ENCODE measurements at regions not wholly inside any gene's neighbourhood (a gene's known extent, or its start where the extent isn't known, plus 50 kb on each side); places are given as distances from the start of the nearest gene placed in this dataset.

DNA sequence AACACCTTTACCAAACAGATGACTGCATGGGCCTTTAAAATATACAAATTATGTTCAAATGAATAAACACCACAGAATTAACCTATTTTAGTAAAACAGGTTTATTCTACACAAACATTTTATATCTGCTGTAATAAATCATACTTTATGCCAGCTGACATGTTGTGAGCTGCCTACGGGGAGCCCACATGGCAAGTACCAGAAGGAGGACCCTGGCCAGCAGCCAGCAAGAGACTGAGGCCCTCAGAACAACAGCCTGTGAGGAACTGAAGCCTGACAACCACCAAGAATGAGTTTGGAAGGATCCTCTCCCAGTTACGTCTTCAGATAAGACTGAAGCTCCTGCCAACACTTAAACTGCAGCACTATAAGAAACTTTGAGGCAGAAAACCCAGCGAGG is 377.0 kb downstream of the PDGFC start:
- no peaks in the 10 kb centered on the region for H3K36me3 ChIP-seq (ENCODE audit: insufficient read depth, low read length)
- intact Hi-C loops (cut with micrococcal nuclease): no loop called here
- POLR2A ChIA-PET (ENCODE audit: partially characterized antibody): no interaction called here
- DNase-seq: no peak
- H3K4me1 Mint-ChIP-seq: no peaks in the 10 kb centered on the region
- peak overlapping the region in 1 of 7 donors; percentile 21 for H3K27ac Mint-ChIP-seq
- H3K27me3 Mint-ChIP-seq: no peaks in the 10 kb centered on the region
- CTCF ChIA-PET (ENCODE audit: partially characterized antibody): no interaction called here
- H3K9me3 Mint-ChIP-seq: peaks cover 0 to 4% (median 0%) of the 10 kb centered on the region in 8 donors
- no peaks in the 10 kb centered on the region for H3K9me3 ChIP-seq (ENCODE audit: control insufficient read depth in 1 of 2, low read length in 2 of 2)
- no peak overlapping the region for H3K4me3 Mint-ChIP-seq
- no peak overlapping the region for H3K27ac ChIP-seq (ENCODE audit: low read depth, low read length)
- H3K4me3 ChIP-seq (ENCODE audit: low read length in 2 of 2): no peak overlapping the region
- H3K36me3 Mint-ChIP-seq: no peaks in the 10 kb centered on the region
- H3K4me1 ChIP-seq (ENCODE audit: insufficient read depth, low read length): no peaks in the 10 kb centered on the region
- H3K27me3 ChIP-seq (ENCODE audit: insufficient read depth, low read length): no peaks in the 10 kb centered on the region

DNA sequence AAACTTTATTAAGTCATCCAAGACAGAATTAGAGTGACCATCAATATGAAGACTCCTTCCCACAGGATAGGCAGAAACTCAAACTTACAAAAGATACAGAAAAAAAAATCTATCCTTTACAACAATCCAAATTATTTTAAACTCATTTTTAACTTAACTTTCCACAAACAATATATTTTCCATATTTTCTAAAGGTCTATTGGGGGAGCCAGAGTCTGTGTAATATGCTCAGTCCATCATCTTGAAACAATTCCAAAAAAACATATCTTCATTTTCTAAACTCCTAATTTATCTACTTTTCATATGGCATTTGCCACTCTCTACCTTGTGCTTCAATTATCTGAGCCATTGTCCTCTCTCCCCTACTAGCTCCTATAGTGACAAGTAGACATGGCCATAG is 378.1 kb downstream of the PDGFC start:
- H3K4me1 ChIP-seq (ENCODE audit: insufficient read depth, low read length): no peaks in the 10 kb centered on the region
- POLR2A ChIA-PET (ENCODE audit: partially characterized antibody): no interaction called here
- no peaks in the 10 kb centered on the region for H3K27me3 Mint-ChIP-seq
- no peak overlapping the region for H3K4me3 ChIP-seq (ENCODE audit: low read length in 2 of 2)
- CTCF ChIA-PET (ENCODE audit: partially characterized antibody): no interaction called here
- no peaks in the 10 kb centered on the region for H3K4me1 Mint-ChIP-seq
- H3K27ac Mint-ChIP-seq: no peak overlapping the region
- no peak overlapping the region for H3K4me3 Mint-ChIP-seq
- H3K36me3 ChIP-seq (ENCODE audit: insufficient read depth, low read length): no peaks in the 10 kb centered on the region
- H3K9me3 Mint-ChIP-seq: peaks cover 0 to 3% (median under 1%) of the 10 kb centered on the region in 8 donors
- H3K27ac ChIP-seq (ENCODE audit: low read depth, low read length): no peak overlapping the region
- no peaks in the 10 kb centered on the region for H3K27me3 ChIP-seq (ENCODE audit: insufficient read depth, low read length)
- no peak for DNase-seq
- H3K9me3 ChIP-seq (ENCODE audit: control insufficient read depth in 1 of 2, low read length in 2 of 2): no peaks in the 10 kb centered on the region
- H3K36me3 Mint-ChIP-seq: no peaks in the 10 kb centered on the region
- intact Hi-C loops (cut with micrococcal nuclease): no loop called here

DNA sequence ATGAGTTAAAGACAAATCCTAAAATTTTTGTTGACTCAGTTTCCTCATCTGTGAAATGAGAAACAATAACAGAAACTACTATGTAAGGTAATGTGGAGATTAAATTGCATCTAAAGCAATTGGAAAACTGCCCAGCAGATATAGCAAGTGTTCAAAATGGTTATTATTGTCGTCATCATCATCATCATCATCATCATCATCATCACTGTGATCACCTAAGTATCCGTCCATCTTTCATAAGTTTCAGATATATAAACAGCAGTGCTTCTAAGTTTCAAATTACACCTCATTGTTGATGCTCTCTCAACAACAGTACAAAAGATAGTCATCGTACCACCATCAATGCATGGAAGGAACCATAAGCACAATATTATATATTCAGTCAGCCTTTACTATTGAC is 379.9 kb downstream of the PDGFC start:
- no peak for DNase-seq
- H3K9me3 Mint-ChIP-seq: peaks cover 0 to 2% (median under 1%) of the 10 kb centered on the region in 8 donors
- H3K4me3 Mint-ChIP-seq: no peak overlapping the region
- CTCF ChIA-PET (ENCODE audit: partially characterized antibody): no interaction called here
- Histone ChIP-seq H3K27me3 (ENCODE audit: insufficient read depth, low read length) (no peaks in the 10 kb centered on the region), H3K27ac (ENCODE audit: low read depth, low read length) (no peak overlapping the region), H3K9me3 (ENCODE audit: control insufficient read depth in 1 of 2, low read length in 2 of 2) (no peaks in the 10 kb centered on the region), H3K4me1 (ENCODE audit: insufficient read depth, low read length) (no peaks in the 10 kb centered on the region), H3K36me3 (ENCODE audit: insufficient read depth, low read length) (no peaks in the 10 kb centered on the region), H3K4me3 (ENCODE audit: low read length in 2 of 2) (no peak overlapping the region)
- no peaks in the 10 kb centered on the region for H3K27me3 Mint-ChIP-seq
- POLR2A ChIA-PET (ENCODE audit: partially characterized antibody): no interaction called here
- no peaks in the 10 kb centered on the region for H3K4me1 Mint-ChIP-seq
- intact Hi-C loops (cut with micrococcal nuclease): no loop called here
- no peaks in the 10 kb centered on the region for H3K36me3 Mint-ChIP-seq
- no peak overlapping the region for H3K27ac Mint-ChIP-seq

DNA sequence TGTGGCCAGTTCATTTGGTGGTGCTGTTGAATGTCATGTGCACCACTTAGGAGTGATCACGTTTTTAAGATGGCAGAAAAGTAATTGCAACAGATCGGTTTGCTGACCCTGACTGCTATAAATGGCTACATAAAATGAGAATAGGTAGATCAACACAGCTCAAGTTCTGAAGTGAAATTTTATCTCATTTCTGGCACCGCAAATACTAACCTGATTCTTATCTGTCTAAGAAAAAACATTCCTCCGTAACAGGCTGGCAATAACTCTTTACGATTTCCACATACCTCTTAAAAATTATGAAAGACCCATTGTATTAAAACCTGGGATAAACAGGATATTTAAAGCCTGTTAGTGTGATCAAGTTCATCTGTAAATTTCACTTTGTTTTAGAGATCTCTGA is 387.5 kb downstream of the PDGFC start:
- no peak for DNase-seq
- ChIA-PET POLR2A (ENCODE audit: partially characterized antibody) (no interaction called here), CTCF (ENCODE audit: partially characterized antibody) (no interaction called here)
- Histone ChIP-seq H3K27me3 (ENCODE audit: insufficient read depth, low read length) (no peaks in the 10 kb centered on the region), H3K9me3 (ENCODE audit: control insufficient read depth in 1 of 2, low read length in 2 of 2) (no peaks in the 10 kb centered on the region), H3K4me1 (ENCODE audit: insufficient read depth, low read length) (no peaks in the 10 kb centered on the region), H3K36me3 (ENCODE audit: insufficient read depth, low read length) (no peaks in the 10 kb centered on the region), H3K4me3 (ENCODE audit: low read length in 2 of 2) (no peak overlapping the region), H3K27ac (ENCODE audit: low read depth, low read length) (no peak overlapping the region)
- Mint-ChIP-seq H3K36me3 (no peaks in the 10 kb centered on the region), H3K27ac (no peak overlapping the region), H3K4me3 (no peak overlapping the region), H3K4me1 (no peaks in the 10 kb centered on the region), H3K27me3 (no peaks in the 10 kb centered on the region), H3K9me3 (peaks cover 0 to 9% (median 0%) of the 10 kb centered on the region in 8 donors)
- intact Hi-C loops (cut with micrococcal nuclease): no loop called here

DNA sequence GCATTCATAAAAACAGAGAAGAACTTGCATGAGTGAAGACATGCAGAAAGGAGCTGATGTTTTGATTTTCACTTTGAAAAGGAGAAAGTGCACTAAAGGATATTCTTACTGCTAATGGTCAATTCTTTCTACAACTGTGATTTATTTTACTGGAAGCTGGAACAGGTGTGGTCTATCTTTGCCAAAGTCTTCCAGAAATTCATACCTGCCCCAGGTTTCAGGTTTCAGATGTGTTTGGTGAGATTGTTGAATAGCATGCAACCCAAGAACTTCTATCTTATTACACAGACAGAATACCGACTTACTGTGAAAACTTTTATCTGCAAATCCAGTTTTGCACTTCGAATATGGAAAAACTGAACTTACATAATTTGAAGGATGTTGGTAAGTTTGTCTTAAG is 388.3 kb downstream of the PDGFC start:
- H3K4me3 Mint-ChIP-seq: no peak overlapping the region
- H3K36me3 Mint-ChIP-seq: no peaks in the 10 kb centered on the region
- intact Hi-C loops (cut with micrococcal nuclease): no loop called here
- DNase-seq: no peak
- no peaks in the 10 kb centered on the region for H3K27me3 Mint-ChIP-seq
- H3K9me3 Mint-ChIP-seq: peaks cover 0 to 9% (median 0%) of the 10 kb centered on the region in 8 donors
- CTCF ChIA-PET (ENCODE audit: partially characterized antibody): no interaction called here
- Histone ChIP-seq H3K36me3 (ENCODE audit: insufficient read depth, low read length) (no peaks in the 10 kb centered on the region), H3K27me3 (ENCODE audit: insufficient read depth, low read length) (no peaks in the 10 kb centered on the region), H3K4me3 (ENCODE audit: low read length in 2 of 2) (no peak overlapping the region), H3K4me1 (ENCODE audit: insufficient read depth, low read length) (no peaks in the 10 kb centered on the region), H3K9me3 (ENCODE audit: control insufficient read depth in 1 of 2, low read length in 2 of 2) (no peaks in the 10 kb centered on the region), H3K27ac (ENCODE audit: low read depth, low read length) (no peak overlapping the region)
- H3K4me1 Mint-ChIP-seq: no peaks in the 10 kb centered on the region
- H3K27ac Mint-ChIP-seq: no peak overlapping the region
- POLR2A ChIA-PET (ENCODE audit: partially characterized antibody): no interaction called here

DNA sequence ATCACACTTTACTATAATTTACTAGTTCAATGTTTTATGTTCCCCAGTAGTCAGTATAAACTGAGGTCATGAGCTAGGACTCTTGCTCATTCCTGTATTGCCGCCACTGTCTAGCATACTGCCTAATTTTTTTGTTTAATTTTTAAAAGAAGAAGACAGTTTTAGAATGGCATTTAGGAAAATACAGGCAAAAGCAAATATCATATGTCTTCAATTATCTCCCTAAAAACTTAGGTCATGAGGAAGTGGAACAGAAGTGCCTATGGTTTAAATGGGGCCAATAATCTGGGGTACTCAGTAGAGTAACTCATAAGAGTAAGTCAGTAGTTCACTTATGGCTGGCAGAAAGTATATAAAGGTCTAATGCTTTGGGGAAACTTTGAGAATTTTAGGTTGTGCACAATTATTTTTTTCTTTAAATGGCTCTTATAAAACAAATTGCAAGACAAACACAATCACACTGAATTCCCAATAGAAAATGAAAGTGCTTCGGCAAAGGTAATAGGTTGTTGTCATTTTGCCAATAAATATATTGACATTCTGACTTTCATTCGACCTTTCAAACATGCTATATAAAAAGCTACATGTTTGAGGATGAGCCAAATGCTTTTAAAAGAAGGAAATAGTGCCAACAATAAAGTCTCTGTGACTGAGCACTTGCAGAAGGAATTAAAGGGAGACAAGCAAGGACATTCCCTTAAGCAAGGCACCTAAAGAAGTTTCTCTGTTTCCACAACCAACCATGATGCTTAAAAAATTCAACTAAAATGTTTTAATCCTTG is 390.1 kb downstream of the PDGFC start:
- Mint-ChIP-seq H3K27me3 (no peaks in the 10 kb centered on the region), H3K4me3 (no peak overlapping the region), H3K27ac (no peak overlapping the region), H3K9me3 (peaks cover 0 to 9% (median 0%) of the 10 kb centered on the region in 8 donors), H3K4me1 (no peaks in the 10 kb centered on the region), H3K36me3 (no peaks in the 10 kb centered on the region)
- ChIA-PET CTCF (ENCODE audit: partially characterized antibody) (no interaction called here), POLR2A (ENCODE audit: partially characterized antibody) (no interaction called here)
- Histone ChIP-seq H3K4me1 (ENCODE audit: insufficient read depth, low read length) (no peaks in the 10 kb centered on the region), H3K36me3 (ENCODE audit: insufficient read depth, low read length) (no peaks in the 10 kb centered on the region), H3K27ac (ENCODE audit: low read depth, low read length) (no peak overlapping the region), H3K9me3 (ENCODE audit: control insufficient read depth in 1 of 2, low read length in 2 of 2) (no peaks in the 10 kb centered on the region), H3K4me3 (ENCODE audit: low read length in 2 of 2) (no peak overlapping the region), H3K27me3 (ENCODE audit: insufficient read depth, low read length) (no peaks in the 10 kb centered on the region)
- DNase-seq: no peak
- intact Hi-C loops (cut with micrococcal nuclease): no loop called here

DNA sequence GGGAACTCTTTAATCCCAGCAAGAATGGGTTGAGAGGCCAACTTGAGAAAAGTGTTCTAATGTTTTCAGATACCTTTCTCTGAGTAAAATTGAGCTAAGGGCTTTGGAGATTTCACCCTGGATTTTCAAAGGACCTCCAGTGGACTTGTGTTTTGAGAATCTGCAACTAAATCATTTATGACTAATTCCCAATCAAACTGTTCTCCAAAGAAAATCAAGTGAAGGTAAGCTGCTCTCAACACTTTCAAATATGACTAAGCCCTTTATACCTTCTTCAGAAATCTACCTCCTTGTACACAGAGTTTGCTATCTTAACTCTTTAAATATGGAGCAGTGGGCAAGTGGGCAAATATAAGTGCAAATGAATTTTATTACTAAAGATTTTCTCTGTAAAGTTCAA is 392.9 kb downstream of the PDGFC start:
- Histone ChIP-seq H3K4me3 (ENCODE audit: low read length in 2 of 2) (no peak overlapping the region), H3K9me3 (ENCODE audit: control insufficient read depth in 1 of 2, low read length in 2 of 2) (no peaks in the 10 kb centered on the region), H3K27me3 (ENCODE audit: insufficient read depth, low read length) (no peaks in the 10 kb centered on the region), H3K36me3 (ENCODE audit: insufficient read depth, low read length) (no peaks in the 10 kb centered on the region), H3K27ac (ENCODE audit: low read depth, low read length) (no peak overlapping the region), H3K4me1 (ENCODE audit: insufficient read depth, low read length) (no peaks in the 10 kb centered on the region)
- no peaks in the 10 kb centered on the region for H3K36me3 Mint-ChIP-seq
- no peak overlapping the region for H3K27ac Mint-ChIP-seq
- H3K9me3 Mint-ChIP-seq: peaks cover 0 to 9% (median under 1%) of the 10 kb centered on the region in 8 donors
- no peak for DNase-seq
- H3K4me3 Mint-ChIP-seq: no peak overlapping the region
- ChIA-PET CTCF (ENCODE audit: partially characterized antibody) (no interaction called here), POLR2A (ENCODE audit: partially characterized antibody) (no interaction called here)
- intact Hi-C loops (cut with micrococcal nuclease): no loop called here
- H3K4me1 Mint-ChIP-seq: no peaks in the 10 kb centered on the region
- no peaks in the 10 kb centered on the region for H3K27me3 Mint-ChIP-seq

DNA sequence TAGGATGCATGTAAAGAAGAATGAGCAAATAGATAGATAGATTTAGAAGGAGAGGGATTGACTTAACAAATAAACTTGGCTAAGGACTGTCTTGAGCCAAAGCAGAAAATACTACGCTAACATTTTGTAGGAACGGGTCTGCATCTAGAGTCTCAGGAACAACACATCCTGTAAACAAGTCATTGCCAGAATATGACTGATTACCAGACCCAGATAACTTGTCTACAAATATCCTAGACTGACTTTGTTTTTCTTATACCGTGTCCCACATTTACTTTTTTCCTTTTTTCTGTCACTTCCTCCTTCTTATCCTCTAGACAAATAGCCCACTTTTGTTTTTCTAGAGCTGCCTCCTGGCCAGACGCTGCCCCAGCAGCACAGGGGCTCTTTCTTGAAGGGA is 393.6 kb downstream of the PDGFC start:
- H3K4me3 Mint-ChIP-seq: no peak overlapping the region
- CTCF ChIA-PET (ENCODE audit: partially characterized antibody): no interaction called here
- no peaks in the 10 kb centered on the region for H3K36me3 Mint-ChIP-seq
- H3K36me3 ChIP-seq (ENCODE audit: insufficient read depth, low read length): no peaks in the 10 kb centered on the region
- no peaks in the 10 kb centered on the region for H3K27me3 Mint-ChIP-seq
- H3K9me3 ChIP-seq (ENCODE audit: control insufficient read depth in 1 of 2, low read length in 2 of 2): no peaks in the 10 kb centered on the region
- H3K4me3 ChIP-seq (ENCODE audit: low read length in 2 of 2): no peak overlapping the region
- peaks cover 0 to 9% (median under 1%) of the 10 kb centered on the region in 8 donors for H3K9me3 Mint-ChIP-seq
- H3K4me1 ChIP-seq (ENCODE audit: insufficient read depth, low read length): no peaks in the 10 kb centered on the region
- no peak overlapping the region for H3K27ac ChIP-seq (ENCODE audit: low read depth, low read length)
- no peak overlapping the region for H3K27ac Mint-ChIP-seq
- intact Hi-C loops (cut with micrococcal nuclease): no loop called here
- H3K4me1 Mint-ChIP-seq: no peaks in the 10 kb centered on the region
- H3K27me3 ChIP-seq (ENCODE audit: insufficient read depth, low read length): no peaks in the 10 kb centered on the region
- DNase-seq: no peak
- POLR2A ChIA-PET (ENCODE audit: partially characterized antibody): no interaction called here
